ENCODE measurements at regions not wholly inside any gene's neighbourhood (a gene's known extent, or its start where the extent isn't known, plus 50 kb on each side); places are given as distances from the start of the nearest gene placed in this dataset.
"Not testable (repeated sequence)": the region's sequence is repeated elsewhere in the genome, so short reads cannot be mapped to it uniquely, and the experiment has no call there.

DNA sequence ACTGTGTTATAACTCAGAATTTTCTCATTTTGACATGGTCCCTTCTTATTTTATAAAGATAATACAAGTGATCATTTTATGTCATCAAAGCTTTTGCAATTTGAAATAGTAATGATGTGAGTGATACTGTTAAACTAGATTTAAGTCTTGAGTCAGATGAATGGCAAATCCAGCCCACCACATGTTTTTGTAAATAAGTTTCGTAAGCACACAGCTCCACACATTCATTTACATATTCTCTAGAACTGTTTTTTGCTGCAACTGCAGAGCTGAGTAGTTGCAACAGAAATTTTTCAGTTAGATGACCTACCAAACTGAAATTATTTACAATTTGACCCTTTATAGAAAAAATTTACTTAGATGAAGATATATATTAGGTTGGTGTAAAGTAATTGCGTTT lies 108.1 kb downstream of the CDRT15L2 start:
- TF ChIP-seq, protein P1, sequence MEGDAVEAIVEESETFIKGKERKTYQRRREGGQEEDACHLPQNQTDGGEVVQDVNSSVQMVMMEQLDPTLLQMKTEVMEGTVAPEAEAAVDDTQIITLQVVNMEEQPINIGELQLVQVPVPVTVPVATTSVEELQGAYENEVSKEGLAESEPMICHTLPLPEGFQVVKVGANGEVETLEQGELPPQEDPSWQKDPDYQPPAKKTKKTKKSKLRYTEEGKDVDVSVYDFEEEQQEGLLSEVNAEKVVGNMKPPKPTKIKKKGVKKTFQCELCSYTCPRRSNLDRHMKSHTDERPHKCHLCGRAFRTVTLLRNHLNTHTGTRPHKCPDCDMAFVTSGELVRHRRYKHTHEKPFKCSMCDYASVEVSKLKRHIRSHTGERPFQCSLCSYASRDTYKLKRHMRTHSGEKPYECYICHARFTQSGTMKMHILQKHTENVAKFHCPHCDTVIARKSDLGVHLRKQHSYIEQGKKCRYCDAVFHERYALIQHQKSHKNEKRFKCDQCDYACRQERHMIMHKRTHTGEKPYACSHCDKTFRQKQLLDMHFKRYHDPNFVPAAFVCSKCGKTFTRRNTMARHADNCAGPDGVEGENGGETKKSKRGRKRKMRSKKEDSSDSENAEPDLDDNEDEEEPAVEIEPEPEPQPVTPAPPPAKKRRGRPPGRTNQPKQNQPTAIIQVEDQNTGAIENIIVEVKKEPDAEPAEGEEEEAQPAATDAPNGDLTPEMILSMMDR (IDR thresholded peaks at IDR 0.05) = not testable (repeated sequence)
- not testable (repeated sequence) for TF ChIP-seq POLR2A, POLR2AphosphoS5, EP300 (IDR thresholded peaks at IDR 0.05)
